NCI-H82 (cell line): ENCODE measurements at regions not wholly inside any gene's neighbourhood (a gene's known extent, or its start where the extent isn't known, plus 50 kb on each side); places are given as distances from the start of the nearest gene placed in this dataset.

Source experiments
- DNase-seq: peaks from one replicate; lab custom pipeline; 2025; lab: John Stamatoyannopoulos, UW

DNA sequence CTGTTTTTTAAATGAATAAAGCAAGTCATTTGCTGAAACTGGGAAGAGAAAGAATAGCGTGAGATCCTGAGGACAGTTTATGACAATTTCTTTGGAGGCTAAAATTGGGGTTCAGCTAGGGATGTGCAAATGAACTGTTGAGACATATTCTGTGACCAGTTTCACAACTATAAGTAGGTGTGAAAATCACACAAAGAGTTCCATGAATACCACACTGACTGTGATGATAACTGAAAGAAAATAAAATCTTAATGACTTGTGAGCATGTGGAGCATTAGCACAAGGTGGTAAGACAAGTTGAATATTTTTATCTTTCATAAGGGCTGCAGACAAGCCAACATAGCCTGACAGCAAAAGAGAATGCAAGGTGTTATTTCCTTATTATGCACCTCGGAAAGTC lies 61.1 kb upstream of the PDGFD start:
- DNase-seq = no peak

DNA sequence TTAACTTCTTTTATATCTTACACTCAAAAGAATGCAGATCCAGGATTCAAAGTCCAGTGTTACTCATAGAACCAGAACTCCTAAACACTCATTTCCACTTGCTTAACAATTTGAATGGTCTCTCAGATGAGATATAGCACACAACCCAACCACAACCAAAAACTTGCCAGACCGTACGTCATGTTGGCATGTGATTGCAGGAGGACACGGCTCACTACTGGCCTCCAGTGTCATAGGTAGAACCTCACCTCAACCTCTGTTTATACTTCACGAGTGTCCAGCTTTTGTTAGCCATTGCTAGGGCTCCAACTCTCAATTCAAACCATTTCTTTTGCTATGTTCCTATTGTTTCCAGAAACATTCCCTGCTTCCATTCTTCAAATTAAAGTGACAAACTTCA lies 58.5 kb upstream of the PDGFD start:
- peak; percentile 0 for DNase-seq

DNA sequence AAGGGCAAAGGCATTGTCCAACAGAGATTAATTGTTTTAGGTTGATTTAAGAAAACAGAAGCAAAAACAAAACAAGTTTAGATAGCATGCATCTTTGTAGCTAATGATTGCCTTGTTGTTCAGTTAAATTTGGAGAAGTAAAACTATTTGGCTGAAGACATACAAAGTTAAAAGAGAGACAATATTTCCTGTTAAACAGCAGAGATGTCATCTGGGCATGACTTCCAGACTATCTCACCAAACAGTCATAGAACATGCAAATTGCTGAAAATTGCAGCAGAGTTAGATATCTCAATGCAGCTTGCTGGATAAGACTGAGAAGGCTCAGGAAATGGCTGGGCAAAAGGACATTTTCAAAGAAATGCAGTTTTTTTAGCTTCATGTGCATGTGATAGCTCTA lies 57.5 kb upstream of the PDGFD start:
- no peak for DNase-seq

DNA sequence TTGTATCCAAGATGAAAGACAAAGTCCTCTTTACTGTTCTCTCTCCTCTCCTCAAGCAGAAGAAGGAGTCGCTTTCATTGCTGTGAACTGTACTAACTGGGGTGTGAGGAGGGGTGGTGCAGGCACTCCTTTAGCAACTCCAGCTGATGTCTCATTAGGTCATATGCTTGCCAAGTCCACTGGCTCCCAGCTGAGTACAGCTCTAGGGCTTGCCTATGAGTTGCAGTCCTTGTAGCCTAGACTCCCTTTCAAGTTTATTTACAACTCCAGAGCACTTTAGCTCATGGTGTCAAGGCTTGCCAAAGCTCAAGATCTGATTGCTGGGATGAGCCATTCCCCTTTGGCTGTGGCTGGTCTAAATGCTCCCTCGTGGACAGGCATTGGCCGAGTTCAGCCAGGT lies 55.1 kb upstream of the PDGFD start:
- no peak for DNase-seq

DNA sequence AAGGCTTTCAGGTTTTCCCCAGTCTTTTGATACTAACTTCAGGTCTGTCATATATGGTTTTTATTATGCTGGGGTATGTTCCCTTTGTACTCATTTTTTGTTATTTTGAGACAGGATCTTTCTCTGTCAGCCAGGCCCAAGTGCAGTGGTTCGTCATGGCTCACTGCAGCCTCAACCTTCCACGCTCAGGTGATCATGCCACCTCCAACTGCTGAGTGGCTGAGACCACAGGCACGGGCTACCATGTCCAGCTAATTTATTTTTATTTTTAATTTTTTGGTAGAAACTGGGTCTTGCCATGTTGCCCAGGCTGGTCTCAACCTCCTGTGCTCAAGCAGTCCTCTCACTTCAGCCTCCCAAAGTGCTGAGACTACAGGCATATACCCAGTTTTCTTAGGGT lies 50.6 kb upstream of the PDGFD start:
- DNase-seq = no peak
